GM12875 (cell line): ENCODE measurements at regions not wholly inside any gene's neighbourhood (a gene's known extent, or its start where the extent isn't known, plus 50 kb on each side); places are given as distances from the start of the nearest gene placed in this dataset.

Source experiments
- H3K4me3 ChIP-seq: one replicate; pipeline ENCODE4 v1.5.1; 2011; ENCODE audit warnings: low read depth, low read length, control low read depth
- TF ChIP-seq, protein P1 (sequence below): IDR thresholded peaks from 2 replicates; pipeline ENCODE4 v1.5.1; 2011; ENCODE audit warnings: low read depth, mild to moderate bottlenecking, control low read depth, inconsistent platforms, low read length, moderate library complexity, borderline replicate concordance; ENCODE audit not compliant: insufficient read depth

- TF ChIP-seq, protein P1, sequence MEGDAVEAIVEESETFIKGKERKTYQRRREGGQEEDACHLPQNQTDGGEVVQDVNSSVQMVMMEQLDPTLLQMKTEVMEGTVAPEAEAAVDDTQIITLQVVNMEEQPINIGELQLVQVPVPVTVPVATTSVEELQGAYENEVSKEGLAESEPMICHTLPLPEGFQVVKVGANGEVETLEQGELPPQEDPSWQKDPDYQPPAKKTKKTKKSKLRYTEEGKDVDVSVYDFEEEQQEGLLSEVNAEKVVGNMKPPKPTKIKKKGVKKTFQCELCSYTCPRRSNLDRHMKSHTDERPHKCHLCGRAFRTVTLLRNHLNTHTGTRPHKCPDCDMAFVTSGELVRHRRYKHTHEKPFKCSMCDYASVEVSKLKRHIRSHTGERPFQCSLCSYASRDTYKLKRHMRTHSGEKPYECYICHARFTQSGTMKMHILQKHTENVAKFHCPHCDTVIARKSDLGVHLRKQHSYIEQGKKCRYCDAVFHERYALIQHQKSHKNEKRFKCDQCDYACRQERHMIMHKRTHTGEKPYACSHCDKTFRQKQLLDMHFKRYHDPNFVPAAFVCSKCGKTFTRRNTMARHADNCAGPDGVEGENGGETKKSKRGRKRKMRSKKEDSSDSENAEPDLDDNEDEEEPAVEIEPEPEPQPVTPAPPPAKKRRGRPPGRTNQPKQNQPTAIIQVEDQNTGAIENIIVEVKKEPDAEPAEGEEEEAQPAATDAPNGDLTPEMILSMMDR: no peak
- no peak overlapping the region for H3K4me3 ChIP-seq
Observed at GRCh38 chr1:209150114-209150513, 433.4 kb upstream of the CAMK1G start.

GRCh38 chr1:209153411-209153810, 430.1 kb upstream of the CAMK1G start:
- H3K4me3 ChIP-seq: no peak overlapping the region
- TF ChIP-seq, protein P1: no peak

DNA sequence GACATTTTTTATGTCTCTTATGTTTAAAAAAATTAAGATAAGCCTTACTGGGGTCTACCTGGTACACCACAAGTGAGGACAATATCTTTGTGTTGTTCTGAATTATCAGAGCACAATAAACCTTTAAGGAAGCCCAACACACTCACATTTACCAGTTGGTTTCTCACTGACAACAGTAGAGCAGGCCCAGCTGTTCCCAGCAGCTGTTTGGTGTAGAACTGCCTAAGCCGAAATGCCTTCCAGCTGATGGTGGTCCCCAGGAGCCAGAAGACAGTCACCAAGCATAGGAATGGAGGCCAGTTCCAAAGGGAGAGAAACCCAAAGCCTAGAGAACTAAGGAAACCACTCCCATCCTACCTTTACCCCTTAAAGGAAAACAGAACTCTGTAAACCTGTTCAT, 428.6 kb upstream of the CAMK1G start:
- no peak overlapping the region for H3K4me3 ChIP-seq
- TF ChIP-seq, protein P1: no peak

- TF ChIP-seq, protein P1: no peak
- H3K4me3 ChIP-seq: no peak overlapping the region
Observed at GRCh38 chr1:209155546-209155945, 428.0 kb upstream of the CAMK1G start.

GRCh38 chr1:209156991-209157390, 426.5 kb upstream of the CAMK1G start:
- TF ChIP-seq, protein P1: no peak

DNA sequence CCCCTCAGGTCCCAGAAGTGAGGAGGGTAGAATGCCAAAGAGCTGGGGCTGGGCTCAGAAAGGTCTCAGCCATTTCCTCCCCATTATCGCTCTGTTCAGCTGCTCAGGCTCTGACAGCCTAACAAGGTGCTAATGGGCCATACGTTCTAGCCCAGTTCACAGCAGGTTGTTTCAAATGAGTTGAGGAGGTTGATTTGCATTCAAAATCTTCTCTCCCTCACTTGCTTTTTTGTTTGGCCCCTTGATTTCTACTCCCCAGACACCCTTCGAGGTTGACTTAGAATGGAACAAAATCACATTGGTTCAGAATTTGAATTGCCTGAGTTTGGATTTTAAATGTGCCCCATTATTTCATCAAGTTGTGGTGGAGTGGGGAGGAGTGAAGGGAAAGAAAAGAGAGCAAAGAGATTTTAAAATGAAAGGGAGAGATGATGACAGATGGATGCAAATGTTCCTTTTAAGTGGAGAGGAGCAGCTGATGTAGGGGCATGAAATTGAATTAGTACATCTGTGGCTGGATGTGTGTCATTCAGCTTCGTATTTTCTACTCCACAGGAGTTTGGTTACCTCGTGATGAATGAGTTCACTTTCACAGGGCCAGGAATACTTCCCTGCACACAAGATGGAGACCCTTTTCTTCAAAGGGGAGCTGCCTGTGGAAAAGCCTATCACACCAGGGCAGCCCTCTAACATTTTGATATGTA, 425.8 kb upstream of the CAMK1G start:
- TF ChIP-seq, protein P1: no peak
- no peak overlapping the region for H3K4me3 ChIP-seq

More at GRCh38 chr1:209156991-209157390, 426.5 kb upstream of the CAMK1G start:
- H3K4me3 ChIP-seq: no peak overlapping the region

DNA sequence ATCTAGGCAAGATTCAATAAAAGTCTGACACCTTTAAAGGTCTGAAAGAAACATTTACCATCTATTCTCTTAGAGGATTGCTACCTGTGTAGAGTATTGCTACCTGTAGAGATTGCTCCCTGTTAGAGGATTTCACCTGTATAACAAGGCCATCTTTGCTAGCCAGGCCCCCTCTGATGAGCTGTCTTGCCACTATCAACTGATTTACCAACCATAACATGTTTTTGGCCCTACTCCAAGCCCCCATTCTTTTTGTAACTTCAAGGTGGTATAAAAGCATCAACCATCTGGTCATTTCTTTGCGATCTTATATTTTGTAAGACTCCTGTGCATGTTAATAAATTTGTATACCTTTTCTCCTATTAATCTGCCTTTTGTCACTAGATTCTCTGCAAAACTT, 424.7 kb upstream of the CAMK1G start:
- H3K4me3 ChIP-seq: no peak overlapping the region
- TF ChIP-seq, protein P1: no peak
